GM12878 (cell line): ENCODE measurements at regions not wholly inside any gene's neighbourhood (a gene's known extent, or its start where the extent isn't known, plus 50 kb on each side); places are given as distances from the start of the nearest gene placed in this dataset.

ENCODE experiments used
- ATAC-seq: fragments of 200-7000 bp; cut with Tn5 transposase; 3 replicates; pipeline ENCODE4 v1.9.1; 2020; ENCODE audit warnings: mild to moderate bottlenecking, moderate library complexity
- BruUV-seq: library from RNA; stranded (reverse); fragments of 400-500 nt; replicated peaks from 2 replicates; lab custom pipeline; 2021; lab: Mats Ljungman, UMichigan
- CTCF ChIA-PET: fragments of 300-600 bp; sonication (Branson Sonifier 250); formaldehyde crosslinking; extraction: SDS; loops from one replicate; lab custom pipeline; 2021; ENCODE audit warnings: inconsistent platforms; lab: Yijun Ruan, JAX
- POLR2A ChIA-PET: fragments of 350-600 bp; formaldehyde crosslinking; extraction: SDS; loops from one replicate; lab custom pipeline; 2021; ENCODE audit warnings: inconsistent platforms; lab: Charles Lee
- RAD21 ChIA-PET: fragments of 300-600 bp; sonication (Branson Sonifier 250); formaldehyde crosslinking; loops from one replicate; lab custom pipeline; 2023; ENCODE audit warnings: antibody characterized with exemption; ENCODE audit not compliant: unreplicated experiment; lab: Charles Lee
- SMC1A ChIA-PET: fragments of 300-600 bp; sonication (Branson Sonifier 250); formaldehyde crosslinking; loops from one replicate; lab custom pipeline; 2023; ENCODE audit not compliant: unreplicated experiment, uncharacterized antibody; lab: Charles Lee
- DNase-seq: peaks from one replicate; pipeline ENCODE4 v3.0.0-alpha.2; 2011; ENCODE audit warnings: low read depth, low spot score
- FAIRE-seq: peaks from 3 replicates; lab custom pipeline; 2011; peaks lifted over from hg19 to GRCh38; lab: Jason Lieb, UNC
- H2AFZ ChIP-seq: 2 replicates; pipeline ENCODE4 v1.6.0; 2011; ENCODE audit warnings: low read depth, low read length, control low read depth; ENCODE audit not compliant: control insufficient read depth
- H3K27ac ChIP-seq: 2 replicates; pipeline ENCODE4 v1.5.1; 2011; ENCODE audit warnings: control low read depth; ENCODE audit not compliant: control insufficient read depth, insufficient read depth
- H3K27me3 ChIP-seq, 2 experiments: replicated peaks in 1 of 2; 2 replicates each; pipeline versions ENCODE4 v1.6.0 to v1.6.1; 2011; ENCODE audit warnings: low read length in 1 of 2; ENCODE audit not compliant: control insufficient read depth in 2 of 2, insufficient read depth in 2 of 2
- H3K36me3 ChIP-seq, 2 experiments: 2 replicates each; pipeline ENCODE4 v1.5.1; 2011; ENCODE audit warnings: low read length in 1 of 2; ENCODE audit not compliant: control insufficient read depth in 2 of 2, insufficient read depth in 2 of 2
- H3K4me1 ChIP-seq: 2 replicates; pipeline ENCODE4 v1.6.1; 2011; ENCODE audit warnings: mild to moderate bottlenecking, low read length, moderate library complexity, mixed read lengths; ENCODE audit not compliant: control insufficient read depth, insufficient read depth
- H3K4me2 ChIP-seq: 2 replicates; pipeline ENCODE4 v1.6.0; 2011; ENCODE audit warnings: control low read depth; ENCODE audit not compliant: control insufficient read depth, insufficient read depth
- H3K4me3 ChIP-seq: fragments of 200-600 bp; sonication (generic); 2 replicates; pipeline ENCODE4 v1.5.1; 2016
- H3K79me2 ChIP-seq: 2 replicates; pipeline ENCODE4 v1.6.0; 2011; ENCODE audit warnings: low read length; ENCODE audit not compliant: control insufficient read depth, insufficient read depth
- H3K9ac ChIP-seq: 2 replicates; pipeline ENCODE4 v1.8.0; 2011; ENCODE audit warnings: low read length, control low read depth, mixed read lengths; ENCODE audit not compliant: control insufficient read depth, insufficient read depth
- H3K9me3 ChIP-seq: replicated peaks from 3 replicates; pipeline ENCODE4 v1.5.1; 2011; ENCODE audit warnings: mild to moderate bottlenecking, low read length; ENCODE audit not compliant: control insufficient read depth, insufficient read depth
- H4K20me1 ChIP-seq: 2 replicates; pipeline ENCODE4 v1.6.0; 2011; ENCODE audit not compliant: control insufficient read depth, insufficient read depth
- CEBPB ChIP-seq, 2 experiments: fragments of 150-350 bp in 1 of 2; IDR thresholded peaks; 2 replicates each; pipeline ENCODE4 v1.6.1; 2012 to 2014; ENCODE audit warnings: low read depth in 2 of 2, low read length in 2 of 2, borderline replicate concordance in 1 of 2, inconsistent platforms in 1 of 2
- E2F8 ChIP-seq: fragments of 450-650 bp; IDR thresholded peaks from 2 replicates; pipeline ENCODE4 v1.6.1; 2018; ENCODE audit warnings: mild to moderate bottlenecking, low read depth, moderate library complexity; ENCODE audit not compliant: partially characterized antibody
- KAT2A ChIP-seq: conservative IDR thresholded peaks from 2 replicates; pipeline ENCODE4 v1.6.1; 2011; ENCODE audit warnings: low read depth, low read length; ENCODE audit not compliant: control insufficient read depth
- MTA2 ChIP-seq: fragments of 450-650 bp; IDR thresholded peaks from 2 replicates; pipeline ENCODE4 v1.6.1; 2016; ENCODE audit warnings: low read depth, mild to moderate bottlenecking, moderate library complexity
- NFXL1 ChIP-seq: fragments of 450-650 bp; IDR thresholded peaks from 2 replicates; pipeline ENCODE4 v1.6.1; 2017; ENCODE audit warnings: antibody characterized with exemption, mild to moderate bottlenecking, borderline replicate concordance
- NRF1 ChIP-seq: conservative IDR thresholded peaks from 2 replicates; pipeline ENCODE4 v1.6.1; 2011; ENCODE audit warnings: mild to moderate bottlenecking, low read depth, low read length, improper control_type of control experiment
- PML ChIP-seq: IDR thresholded peaks from 2 replicates; pipeline ENCODE4 v1.6.1; 2012; ENCODE audit warnings: low read length, inconsistent platforms
- RELB ChIP-seq: fragments of 450-650 bp; IDR thresholded peaks from 2 replicates; pipeline ENCODE4 v1.6.1; 2017; ENCODE audit warnings: low read depth, mild to moderate bottlenecking, moderate library complexity
- RUNX3 ChIP-seq: IDR thresholded peaks from 2 replicates; pipeline ENCODE4 v1.6.1; 2012; ENCODE audit warnings: low read length, inconsistent platforms
- SREBF1 ChIP-seq: IDR thresholded peaks from 2 replicates; pipeline ENCODE4 v1.6.1; 2012; ENCODE audit warnings: mild to moderate bottlenecking, low read length
- SUPT20H ChIP-seq: IDR thresholded peaks from 2 replicates; pipeline ENCODE4 v1.6.1; 2011; ENCODE audit warnings: low read depth, mild to moderate bottlenecking, low read length, moderate library complexity, borderline replicate concordance; ENCODE audit not compliant: control insufficient read depth
- ZNF217 ChIP-seq: fragments of 450-650 bp; IDR thresholded peaks from 2 replicates; pipeline ENCODE4 v1.6.1; 2017; ENCODE audit warnings: antibody characterized with exemption, mild to moderate bottlenecking
- WGBS: methylation state at CpG from one replicate; pipeline ENCODE4 v1.1.6; 2016; ENCODE audit warnings: low lambda C conversion rate; ENCODE audit not compliant: insufficient replicate concordance, insufficient coverage; ENCODE audit errors: missing lambda C conversion rate; 5-methylcytosine and 5-hydroxymethylcytosine counted together
- in situ Hi-C: fragments of 300-500 bp; cut with MboI; formaldehyde crosslinking; loops from 9 replicates; pipeline ENCODE4 v1.14.3; 2018; ENCODE audit warnings: mixed read lengths
- intact Hi-C: fragments of 100-400 bp; cut with micrococcal nuclease; formaldehyde crosslinking; loops from one replicate; pipeline ENCODE4 v1.14.2; 2022; ENCODE audit not compliant: unreplicated experiment
- TF ChIP-seq, protein P1 (sequence below): fragments of 450-650 bp; conservative IDR thresholded peaks from 2 replicates; pipeline ENCODE4 v1.6.1; 2017; ENCODE audit warnings: mild to moderate bottlenecking, moderate library complexity

DNA sequence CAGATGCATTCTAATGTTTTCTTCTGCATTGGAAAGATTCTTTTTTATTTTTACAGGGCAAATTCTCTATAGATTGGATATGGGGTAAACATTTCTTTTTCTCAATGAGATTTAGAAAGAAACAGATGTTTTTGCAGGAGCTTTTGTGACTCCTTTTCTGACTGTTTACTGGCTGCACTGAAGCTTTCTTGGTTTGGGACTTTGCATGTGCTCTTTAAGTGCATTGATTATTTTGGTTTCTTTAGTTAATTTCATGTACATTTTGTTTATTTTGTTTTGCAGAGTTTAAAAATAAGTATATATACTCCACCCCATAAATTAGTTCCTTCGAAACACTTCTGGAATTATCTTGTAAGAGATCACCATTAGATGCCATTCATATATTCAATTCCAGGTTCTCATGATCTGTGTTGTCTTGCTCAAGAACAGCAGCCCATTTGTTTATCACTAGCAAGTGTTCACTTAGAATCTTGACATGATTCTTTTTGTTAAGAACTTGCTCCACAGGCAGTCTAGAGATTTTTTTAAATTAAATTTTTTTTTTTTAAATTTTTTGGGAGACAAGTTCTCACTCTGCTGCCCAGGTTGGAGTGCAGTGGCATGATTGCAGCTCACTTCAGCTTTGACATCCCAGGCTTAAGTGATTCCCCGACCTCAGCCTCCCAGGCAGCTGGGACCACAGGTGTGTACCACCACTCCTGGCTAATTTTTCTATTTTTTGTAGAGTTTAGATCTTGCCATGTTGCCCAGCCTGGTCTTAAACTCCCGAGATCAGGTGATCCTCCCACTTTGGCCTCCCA is 233.7 kb downstream of the MYCN start:
- no peak for ATAC-seq
- H3K79me2 ChIP-seq = no peaks in the 10 kb centered on the region
- TF ChIP-seq CEBPB (IDR thresholded peaks at IDR 0.05; ENCODE audit: borderline replicate concordance in 1 of 2, low read depth in 2 of 2, low read length in 2 of 2) (no peak), RUNX3 (no peak), PML (no peak), SUPT20H (no peak), MTA2 (no peak), SREBF1 (no peak), KAT2A (no peak), RELB (no peak), NFXL1 (no peak), E2F8 (no peak), NRF1 (no peak), ZNF217 (no peak)
- TF ChIP-seq, protein P1, sequence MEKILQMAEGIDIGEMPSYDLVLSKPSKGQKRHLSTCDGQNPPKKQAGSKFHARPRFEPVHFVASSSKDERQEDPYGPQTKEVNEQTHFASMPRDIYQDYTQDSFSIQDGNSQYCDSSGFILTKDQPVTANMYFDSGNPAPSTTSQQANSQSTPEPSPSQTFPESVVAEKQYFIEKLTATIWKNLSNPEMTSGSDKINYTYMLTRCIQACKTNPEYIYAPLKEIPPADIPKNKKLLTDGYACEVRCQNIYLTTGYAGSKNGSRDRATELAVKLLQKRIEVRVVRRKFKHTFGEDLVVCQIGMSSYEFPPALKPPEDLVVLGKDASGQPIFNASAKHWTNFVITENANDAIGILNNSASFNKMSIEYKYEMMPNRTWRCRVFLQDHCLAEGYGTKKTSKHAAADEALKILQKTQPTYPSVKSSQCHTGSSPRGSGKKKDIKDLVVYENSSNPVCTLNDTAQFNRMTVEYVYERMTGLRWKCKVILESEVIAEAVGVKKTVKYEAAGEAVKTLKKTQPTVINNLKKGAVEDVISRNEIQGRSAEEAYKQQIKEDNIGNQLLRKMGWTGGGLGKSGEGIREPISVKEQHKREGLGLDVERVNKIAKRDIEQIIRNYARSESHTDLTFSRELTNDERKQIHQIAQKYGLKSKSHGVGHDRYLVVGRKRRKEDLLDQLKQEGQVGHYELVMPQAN = no peak

More for the DNA sequence above, 233.7 kb downstream of the MYCN start:
- no peaks in the 10 kb centered on the region for H3K36me3 ChIP-seq
- H3K27me3 ChIP-seq = no peaks in the 10 kb centered on the region
- no peak overlapping the region for H3K9ac ChIP-seq
- intact Hi-C loops = no loop called here
- POLR2A ChIA-PET = interaction anchor here (0.6 kb wide), 1 partner anchor 116 kb away, joined by 4 read pairs; no protein-coding TSS in a partner anchor
- no TSS peak for BruUV-seq
- no peak overlapping the region for H3K4me3 ChIP-seq
- H3K4me2 ChIP-seq = no peak overlapping the region
- CTCF ChIA-PET = no interaction called here
- no peaks in the 10 kb centered on the region for H3K4me1 ChIP-seq
- SMC1A ChIA-PET = interaction anchor here (0.7 kb wide), 1 partner anchor 153 kb away, joined by 3 read pairs; no protein-coding TSS in a partner anchor
- 0% methylated on average over 3 of the region's 3 CpGs for WGBS
- no peaks in the 10 kb centered on the region for H3K9me3 ChIP-seq
- FAIRE-seq (no peak), DNase-seq (no peak)
- in situ Hi-C loops = no loop called here
- H4K20me1 ChIP-seq = no peaks in the 10 kb centered on the region
- RAD21 ChIA-PET = interaction anchor here (0.5 kb wide), 1 partner anchor 108 kb away, joined by 3 read pairs; no protein-coding TSS in a partner anchor
- no peak overlapping the region for H2AFZ ChIP-seq
- H3K27ac ChIP-seq = no peak overlapping the region
